B cell (primary cell): ENCODE measurements at regions not wholly inside any gene's neighbourhood (a gene's known extent, or its start where the extent isn't known, plus 50 kb on each side); places are given as distances from the start of the nearest gene placed in this dataset.

Experiments
- ATAC-seq: fragments of 200-7000 bp; cut with Tn5 transposase; one replicate; pipeline ENCODE4 v1.10.0; 2021; ENCODE audit warnings: low read depth, mild to moderate bottlenecking, moderate number of reproducible peaks, moderate library complexity
- CTCF ChIA-PET: fragments of 350-600 bp; sonication (Branson Sonifier 250); formaldehyde crosslinking; loops from one replicate; lab custom pipeline; 2021; ENCODE audit warnings: antibody characterized with exemption, inconsistent platforms; lab: Charles Lee
- POLR2A ChIA-PET: fragments of 350-600 bp; sonication (Branson Sonifier 250); formaldehyde crosslinking; loops from one replicate; lab custom pipeline; 2021; ENCODE audit warnings: antibody characterized with exemption; lab: Charles Lee
- DNase-seq: peaks from one replicate; pipeline ENCODE4 v3.0.0; 2013
- H2AFZ ChIP-seq: 2 replicates; pipeline ENCODE4 v1.6.1; 2012; ENCODE audit warnings: mild to moderate bottlenecking, low read depth, low read length; ENCODE audit not compliant: insufficient read depth, poor library complexity, severe bottlenecking
- H3K27ac ChIP-seq, 2 donors: 1 replicate in 1 of 2; 2 replicates in 1 of 2; pipeline ENCODE4 v1.5.1; 2012 to 2013; ENCODE audit warnings: low read length in 2 of 2, mild to moderate bottlenecking in 2 of 2, moderate library complexity in 1 of 2
- H3K27me3 ChIP-seq, 4 experiments: fragments of 200-600 bp in 1 of 4; sonication (generic) in 1 of 4; replicated peaks in 1 of 4; 1 replicate in 2 of 4; 2 replicates in 2 of 4; pipeline versions ENCODE4 v1.6.1 to v1.7.0; 2013 to 2016; ENCODE audit warnings: low read length in 3 of 4, mild to moderate bottlenecking in 2 of 4, mixed read lengths in 1 of 4, moderate library complexity in 1 of 4; ENCODE audit not compliant: insufficient read depth in 4 of 4, control insufficient read depth in 3 of 4; ENCODE audit errors: control extremely low read depth in 1 of 4
- H3K36me3 ChIP-seq, 2 experiments: replicated peaks in 1 of 2; 1 replicate in 1 of 2; 2 replicates in 1 of 2; pipeline versions ENCODE4 v1.6.1 to v1.7.1; 2013; ENCODE audit warnings: low read length in 1 of 2; ENCODE audit not compliant: insufficient read depth in 2 of 2, control insufficient read depth in 1 of 2; ENCODE audit errors: control extremely low read depth in 1 of 2, extremely low read depth in 1 of 2
- H3K4me1 ChIP-seq, 2 donors: fragments of 200-600 bp in 1 of 2; sonication (generic) in 1 of 2; 1 replicate in 1 of 2; 2 replicates in 1 of 2; pipeline versions ENCODE4 v1.5.1 to v1.6.1; 2013 to 2017; ENCODE audit warnings: low read length in 2 of 2; ENCODE audit not compliant: control insufficient read depth in 2 of 2, insufficient read depth in 2 of 2
- H3K4me2 ChIP-seq: replicated peaks from 2 replicates; pipeline ENCODE3; 2012; ENCODE audit warnings: mild to moderate bottlenecking, low read depth, low read length; ENCODE audit not compliant: poor library complexity, severe bottlenecking
- H3K4me3 ChIP-seq, 5 experiments: fragments of 200-600 bp in 1 of 5; sonication (generic) in 1 of 5; 1 replicate in 3 of 5; 2 replicates in 2 of 5; pipeline versions ENCODE4 v1.5.1 to v1.7.0; 2011 to 2016; ENCODE audit warnings: low read length in 4 of 5, mild to moderate bottlenecking in 4 of 5, low read depth in 2 of 5, control low read depth in 1 of 5, moderate library complexity in 1 of 5; ENCODE audit not compliant: insufficient read depth in 1 of 5; ENCODE audit errors: control extremely low read depth in 1 of 5, extremely low read depth in 1 of 5
- H3K79me2 ChIP-seq: fragments of 200-600 bp; sonication (generic); one replicate; pipeline ENCODE4 v1.6.0; 2016; ENCODE audit warnings: low read length; ENCODE audit not compliant: control insufficient read depth, insufficient read depth
- H3K9ac ChIP-seq: fragments of 200-600 bp; sonication (generic); 2 replicates; pipeline ENCODE4 v1.6.1; 2017; ENCODE audit warnings: mild to moderate bottlenecking, low read length, moderate library complexity
- H3K9me3 ChIP-seq, 3 donors: one replicate each; pipeline versions ENCODE4 v1.6.1 to v1.7.1; 2013; ENCODE audit warnings: low read length in 2 of 3; ENCODE audit not compliant: control insufficient read depth in 2 of 3, insufficient read depth in 1 of 3; ENCODE audit errors: control extremely low read depth in 1 of 3
- H4K20me1 ChIP-seq: 2 replicates; pipeline ENCODE4 v1.6.0; 2012; ENCODE audit warnings: mild to moderate bottlenecking, low read length; ENCODE audit not compliant: insufficient read depth, control insufficient read depth, poor library complexity, severe bottlenecking
- H3K27ac Mint-ChIP-seq: one replicate; pipeline ENCODE4 v1.8.0; 2021; ENCODE audit warnings: mixed read lengths
- H3K27me3 Mint-ChIP-seq: one replicate; pipeline ENCODE4 v1.8.0; 2021; ENCODE audit warnings: mixed read lengths
- H3K4me1 Mint-ChIP-seq: one replicate; pipeline ENCODE4 v1.8.0; 2021; ENCODE audit warnings: mixed read lengths
- H3K4me3 Mint-ChIP-seq: one replicate; pipeline ENCODE4 v1.8.0; 2021; ENCODE audit warnings: mixed read lengths
- H3K9me3 Mint-ChIP-seq: one replicate; pipeline ENCODE4 v1.8.0; 2022; ENCODE audit warnings: mixed read lengths; ENCODE audit not compliant: insufficient read depth
- EZH2 ChIP-seq: IDR thresholded peaks from 2 replicates; pipeline ENCODE4 v1.6.1; 2012; ENCODE audit warnings: borderline replicate concordance, low read depth, mild to moderate bottlenecking, moderate library complexity, low read length; ENCODE audit not compliant: insufficient read depth, poor library complexity, severe bottlenecking
- WGBS: methylation state at CpG from one replicate; pipeline ENCODE4 v1.1.5; 2013; ENCODE audit warnings: missing lambda C conversion rate; ENCODE audit not compliant: insufficient coverage; 5-methylcytosine and 5-hydroxymethylcytosine counted together
- intact Hi-C: fragments of 100-400 bp; cut with micrococcal nuclease; formaldehyde crosslinking; loops from one replicate; pipeline ENCODE4 v1.10.0; 2022
- TF ChIP-seq, protein P1 (sequence below): fragments of 200-600 bp; IDR thresholded peaks from one replicate; pipeline ENCODE4 v1.8.0; 2022; ENCODE audit warnings: antibody characterized with exemption, mild to moderate bottlenecking

DNA sequence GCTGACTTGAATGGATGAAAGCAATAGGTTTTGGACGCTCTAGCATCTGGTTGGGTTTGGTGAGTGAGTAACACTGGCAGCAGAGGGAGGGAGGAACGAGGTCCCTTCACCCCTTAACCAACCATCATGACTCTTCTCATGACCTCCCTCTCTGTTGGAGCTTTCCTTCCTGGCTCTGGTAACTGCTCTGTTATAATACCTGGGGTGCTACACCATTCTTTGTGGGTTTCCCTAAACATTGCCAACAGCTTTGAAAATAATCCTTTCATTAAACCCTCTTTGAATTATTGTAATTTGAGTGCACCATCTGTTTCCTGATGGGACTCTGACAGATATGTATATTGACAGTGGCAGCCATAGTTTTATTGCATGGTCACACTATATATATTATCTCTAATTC is 146.2 kb upstream of the PTPRG start:
- Mint-ChIP-seq H3K9me3 (no peaks in the 10 kb centered on the region), H3K4me3 (no peak overlapping the region), H3K4me1 (no peaks in the 10 kb centered on the region), H3K27ac (no peak overlapping the region), H3K27me3 (peaks cover 3% of the 10 kb centered on the region)
- peaks cover 0 to 4% (median 0%) of the 10 kb centered on the region in 4 experiments for H3K27me3 ChIP-seq
- no peak overlapping the region for H2AFZ ChIP-seq
- POLR2A ChIA-PET, result no interaction called here
- H3K9ac ChIP-seq, result no peak overlapping the region
- no peak overlapping the region for H3K4me2 ChIP-seq
- no peaks in the 10 kb centered on the region for H3K36me3 ChIP-seq
- CTCF ChIA-PET, result interaction anchor here (1.3 kb wide), 1 partner anchor 33 kb away, joined by 3 read pairs; no protein-coding TSS in a partner anchor
- no peak for TF ChIP-seq EZH2
- TF ChIP-seq, protein P1, sequence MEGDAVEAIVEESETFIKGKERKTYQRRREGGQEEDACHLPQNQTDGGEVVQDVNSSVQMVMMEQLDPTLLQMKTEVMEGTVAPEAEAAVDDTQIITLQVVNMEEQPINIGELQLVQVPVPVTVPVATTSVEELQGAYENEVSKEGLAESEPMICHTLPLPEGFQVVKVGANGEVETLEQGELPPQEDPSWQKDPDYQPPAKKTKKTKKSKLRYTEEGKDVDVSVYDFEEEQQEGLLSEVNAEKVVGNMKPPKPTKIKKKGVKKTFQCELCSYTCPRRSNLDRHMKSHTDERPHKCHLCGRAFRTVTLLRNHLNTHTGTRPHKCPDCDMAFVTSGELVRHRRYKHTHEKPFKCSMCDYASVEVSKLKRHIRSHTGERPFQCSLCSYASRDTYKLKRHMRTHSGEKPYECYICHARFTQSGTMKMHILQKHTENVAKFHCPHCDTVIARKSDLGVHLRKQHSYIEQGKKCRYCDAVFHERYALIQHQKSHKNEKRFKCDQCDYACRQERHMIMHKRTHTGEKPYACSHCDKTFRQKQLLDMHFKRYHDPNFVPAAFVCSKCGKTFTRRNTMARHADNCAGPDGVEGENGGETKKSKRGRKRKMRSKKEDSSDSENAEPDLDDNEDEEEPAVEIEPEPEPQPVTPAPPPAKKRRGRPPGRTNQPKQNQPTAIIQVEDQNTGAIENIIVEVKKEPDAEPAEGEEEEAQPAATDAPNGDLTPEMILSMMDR, result no peak
- H3K4me1 ChIP-seq, result no peaks in the 10 kb centered on the region
- no CpG with 5 or more reads among the region's 2 CpGs for WGBS
- no peaks in the 10 kb centered on the region for H3K79me2 ChIP-seq
- DNase-seq (no peak), ATAC-seq (no peak)
- H4K20me1 ChIP-seq, result no peaks in the 10 kb centered on the region
- H3K27ac ChIP-seq, result no peak overlapping the region
- intact Hi-C loops, result no loop called here
- no peaks in the 10 kb centered on the region for H3K9me3 ChIP-seq
- H3K4me3 ChIP-seq, result no peak overlapping the region

GRCh38 chr3:61416618-61417017 is 144.8 kb upstream of the PTPRG start:
- no peak overlapping the region for H3K4me2 ChIP-seq
- H3K4me3 ChIP-seq, result no peak overlapping the region
- H3K27me3 Mint-ChIP-seq, result peaks cover 1% of the 10 kb centered on the region
- WGBS, result no CpG with 5 or more reads among the region's 1 CpG
- H3K27ac Mint-ChIP-seq, result no peak overlapping the region
- H2AFZ ChIP-seq, result no peak overlapping the region
- no peaks in the 10 kb centered on the region for H3K9me3 ChIP-seq
- ChIA-PET POLR2A (no interaction called here), CTCF (no interaction called here)
- no peaks in the 10 kb centered on the region for H4K20me1 ChIP-seq
- H3K4me1 Mint-ChIP-seq, result no peaks in the 10 kb centered on the region
- H3K36me3 ChIP-seq, result no peaks in the 10 kb centered on the region
- no peak for DNase-seq
- H3K4me3 Mint-ChIP-seq, result no peak overlapping the region
- H3K9ac ChIP-seq, result no peak overlapping the region
- TF ChIP-seq, protein P1, result no peak
- H3K27ac ChIP-seq, result no peak overlapping the region
- no peaks in the 10 kb centered on the region for H3K79me2 ChIP-seq
- intact Hi-C loops, result no loop called here
- no peaks in the 10 kb centered on the region for H3K27me3 ChIP-seq
- ATAC-seq, result no peak
- no peaks in the 10 kb centered on the region for H3K4me1 ChIP-seq
- H3K9me3 Mint-ChIP-seq, result no peaks in the 10 kb centered on the region
